IMR-90 (cell line): ENCODE measurements at regions not wholly inside any gene's neighbourhood (a gene's known extent, or its start where the extent isn't known, plus 50 kb on each side); places are given as distances from the start of the nearest gene placed in this dataset.

Experiments used
- ATAC-seq: fragments of 200-7000 bp; cut with Tn5 transposase; 2 replicates; pipeline ENCODE4 v1.9.1; 2020; ENCODE audit warnings: low read depth, mild to moderate bottlenecking, moderate library complexity
- BruUV-seq: library from RNA; stranded (reverse); fragments of 400-500 nt; replicated peaks from 2 replicates; lab custom pipeline; 2021; lab: Mats Ljungman, UMichigan
- CTCF ChIA-PET: fragments of 300-600 bp; formaldehyde crosslinking; extraction: SDS; loops from one replicate; lab custom pipeline; 2021; ENCODE audit warnings: antibody characterized with exemption; lab: Yijun Ruan, JAX
- POLR2A ChIA-PET: fragments of 300-600 bp; sonication (Branson Sonifier 250); formaldehyde crosslinking; loops from one replicate; lab custom pipeline; 2022; ENCODE audit warnings: antibody characterized with exemption; ENCODE audit not compliant: unreplicated experiment; lab: Charles Lee
- DNase-seq: peaks from one replicate; pipeline ENCODE4 v3.0.0; 2013
- H2AFZ ChIP-seq: replicated peaks from 2 replicates; pipeline ENCODE3; 2013; ENCODE audit warnings: low read length, mild to moderate bottlenecking; ENCODE audit not compliant: poor library complexity
- H2AK5ac ChIP-seq: 2 replicates; pipeline ENCODE4 v1.6.1; 2013; ENCODE audit warnings: low read depth, low read length, inconsistent platforms
- H2AK9ac ChIP-seq: replicated peaks from 2 replicates; pipeline ENCODE3; 2013; ENCODE audit warnings: mild to moderate bottlenecking, low read depth, low read length, moderate library complexity; ENCODE audit not compliant: poor library complexity
- H2BK120ac ChIP-seq: 2 replicates; pipeline ENCODE4 v1.6.1; 2013; ENCODE audit warnings: low read depth, low read length, inconsistent platforms
- H2BK15ac ChIP-seq: 3 replicates; pipeline ENCODE4 v1.6.1; 2013; ENCODE audit warnings: low read depth, low read length, inconsistent platforms
- H2BK20ac ChIP-seq: 2 replicates; pipeline ENCODE4 v1.6.1; 2013; ENCODE audit warnings: low read depth, mild to moderate bottlenecking, inconsistent platforms, low read length, moderate library complexity
- H2BK5ac ChIP-seq: 2 replicates; pipeline ENCODE4 v1.6.1; 2013; ENCODE audit warnings: mild to moderate bottlenecking, low read depth, low read length, inconsistent platforms; ENCODE audit not compliant: poor library complexity, severe bottlenecking
- H3K14ac ChIP-seq: replicated peaks from 2 replicates; pipeline ENCODE4 v1.6.1; 2013; ENCODE audit warnings: low read depth, low read length, inconsistent platforms
- H3K18ac ChIP-seq: 2 replicates; pipeline ENCODE4 v1.6.1; 2013; ENCODE audit warnings: low read depth, low read length, control low read depth
- H3K23ac ChIP-seq: 2 replicates; pipeline ENCODE4 v1.6.1; 2013; ENCODE audit warnings: low read depth, low read length, inconsistent platforms
- H3K27ac ChIP-seq: 2 replicates; pipeline ENCODE4 v1.5.1; 2013; ENCODE audit warnings: mild to moderate bottlenecking, control low read depth, low read length; ENCODE audit not compliant: insufficient read depth
- H3K27me3 ChIP-seq: 2 replicates; pipeline ENCODE4 v1.6.1; 2013; ENCODE audit warnings: low read length; ENCODE audit not compliant: control insufficient read depth, insufficient read depth
- H3K36me3 ChIP-seq: 2 replicates; pipeline ENCODE4 v1.6.1; 2013; ENCODE audit warnings: low read length, mixed read lengths; ENCODE audit not compliant: control insufficient read depth, insufficient read depth
- H3K4ac ChIP-seq: 2 replicates; pipeline ENCODE4 v1.6.1; 2013; ENCODE audit warnings: low read depth, low read length, inconsistent platforms
- H3K4me1 ChIP-seq: 2 replicates; pipeline ENCODE4 v1.6.1; 2013; ENCODE audit warnings: low read length, mixed read lengths; ENCODE audit not compliant: control insufficient read depth, insufficient read depth
- H3K4me2 ChIP-seq: 2 replicates; pipeline ENCODE4 v1.6.1; 2013; ENCODE audit warnings: low read depth, mild to moderate bottlenecking, control low read depth, low read length, moderate library complexity
- H3K4me3 ChIP-seq: 2 replicates; pipeline ENCODE4 v1.5.1; 2013; ENCODE audit warnings: low read depth, mild to moderate bottlenecking, control low read depth, low read length, moderate library complexity; ENCODE audit not compliant: insufficient read depth
- H3K56ac ChIP-seq: 2 replicates; pipeline ENCODE4 v1.6.1; 2013; ENCODE audit warnings: low read length, inconsistent platforms; ENCODE audit not compliant: insufficient read depth; ENCODE audit errors: extremely low read depth
- H3K79me1 ChIP-seq, 2 experiments: 2 replicates each; pipeline ENCODE4 v1.6.1; 2013; ENCODE audit warnings: low read length in 2 of 2, inconsistent platforms in 1 of 2, low read depth in 1 of 2
- H3K9ac ChIP-seq: 2 replicates; pipeline ENCODE4 v1.6.1; 2013; ENCODE audit warnings: low read depth, low read length, control low read depth
- H3K9me1 ChIP-seq: 2 replicates; pipeline ENCODE4 v1.6.1; 2013; ENCODE audit warnings: low read length, inconsistent platforms; ENCODE audit not compliant: insufficient read depth
- H3K9me3 ChIP-seq: 2 replicates; pipeline ENCODE4 v1.6.1; 2013; ENCODE audit warnings: low read length; ENCODE audit not compliant: control insufficient read depth, insufficient read depth
- H4K20me1 ChIP-seq: 2 replicates; pipeline ENCODE4 v1.6.1; 2013; ENCODE audit warnings: low read length, inconsistent platforms; ENCODE audit not compliant: insufficient read depth
- H4K5ac ChIP-seq: 2 replicates; pipeline ENCODE4 v1.6.1; 2013; ENCODE audit warnings: mild to moderate bottlenecking, low read depth, low read length, control low read depth
- H4K8ac ChIP-seq, 2 experiments: 2 replicates each; pipeline ENCODE4 v1.6.1; 2013; ENCODE audit warnings: low read depth in 2 of 2, low read length in 2 of 2, control low read depth in 1 of 2, inconsistent platforms in 1 of 2
- H4K91ac ChIP-seq: 2 replicates; pipeline ENCODE4 v1.6.1; 2013; ENCODE audit warnings: low read depth, low read length, inconsistent platforms; ENCODE audit not compliant: insufficient read depth
- CEBPB ChIP-seq: IDR thresholded peaks from 2 replicates; pipeline ENCODE4 v1.6.1; 2012; ENCODE audit warnings: low read depth, low read length, improper control_type of control experiment
- CTCF ChIP-seq: conservative IDR thresholded peaks from 2 replicates; pipeline ENCODE4 v1.5.1; 2012; ENCODE audit warnings: mild to moderate bottlenecking, low read depth, low read length, improper control_type of control experiment
- MAFK ChIP-seq: IDR thresholded peaks from 2 replicates; pipeline ENCODE4 v1.6.1; 2012; ENCODE audit warnings: low read depth, low read length, improper control_type of control experiment
- MXI1 ChIP-seq: IDR thresholded peaks from 2 replicates; pipeline ENCODE4 v1.6.1; 2012; ENCODE audit warnings: low read depth, mild to moderate bottlenecking, low read length, moderate library complexity, borderline replicate concordance
- WGBS, 2 experiments: methylation state at CpG; one replicate each; pipeline versions ENCODE4 v1.1.5 to v1.1.7; 2013; ENCODE audit warnings: missing lambda C conversion rate in 2 of 2; ENCODE audit not compliant: insufficient read length in 1 of 2; ENCODE audit errors: extremely low coverage in 2 of 2; 5-methylcytosine and 5-hydroxymethylcytosine counted together
- dilution Hi-C: fragments of 300-500 bp; cut with HindIII; formaldehyde crosslinking; loops from one replicate; pipeline ENCODE4 v1.14.3; 2018; ENCODE audit warnings: low sequenced_read_pairs; ENCODE audit not compliant: unreplicated experiment
- in situ Hi-C: fragments of 300-500 bp; cut with MboI; formaldehyde crosslinking; loops from 3 replicates; pipeline ENCODE4 v1.14.3; 2019; ENCODE audit warnings: low sequenced_read_pairs, inconsistent platforms, mixed read lengths
- intact Hi-C: fragments of 100-400 bp; cut with micrococcal nuclease; formaldehyde crosslinking; loops from 2 replicates; pipeline ENCODE4 v1.10.0; 2022

GRCh38 chr1:212507369-212507768 is 74.6 kb downstream of the NENF start:
- Histone ChIP-seq H2AFZ (no peak overlapping the region), H3K4me2 (no peak overlapping the region), H3K9me3 (no peaks in the 10 kb centered on the region), H3K56ac (no peak overlapping the region), H2BK120ac (no peak overlapping the region), H3K9me1 (no peaks in the 10 kb centered on the region), H4K91ac (no peak overlapping the region), H2BK15ac (no peak overlapping the region), H2BK5ac (no peak overlapping the region), H2BK20ac (no peak overlapping the region), H3K23ac (no peak overlapping the region), H3K14ac (no peak overlapping the region), H3K27ac (no peak overlapping the region), H3K4me1 (peaks cover 2% of the 10 kb centered on the region; the same call in 1 of the 2 replicates), H2AK9ac (no peak overlapping the region), H3K79me1 (no peaks in the 10 kb centered on the region), H4K5ac (no peak overlapping the region), H3K36me3 (no peaks in the 10 kb centered on the region), H3K9ac (no peak overlapping the region), H4K20me1 (no peaks in the 10 kb centered on the region), H3K4ac (no peak overlapping the region), H2AK5ac (no peak overlapping the region), H3K4me3 (no peak overlapping the region), H3K27me3 (peaks cover 7% of the 10 kb centered on the region; the same call in 1 of the 2 replicates), H4K8ac (no peak overlapping the region), H3K18ac (no peak overlapping the region)
- WGBS, 2 experiments, result 88% methylated on average over 2 of the region's 7 CpGs; no CpG with 5 or more reads in 1 of the 2 experiments
- dilution Hi-C loops, result no loop called here
- POLR2A ChIA-PET, result no interaction called here
- ATAC-seq (no peak), DNase-seq (no peak)
- in situ Hi-C loops, result no loop called here
- TF ChIP-seq MAFK (no peak), CTCF (no peak), CEBPB (no peak), MXI1 (no peak)
- no TSS peak for BruUV-seq
- intact Hi-C loops, result no loop called here
- CTCF ChIA-PET, result no interaction called here
